ENCODE measurements at regions not wholly inside any gene's neighbourhood (a gene's known extent, or its start where the extent isn't known, plus 50 kb on each side); places are given as distances from the start of the nearest gene placed in this dataset.

- TF ChIP-seq SPI1 (IDR thresholded peaks at IDR 0.05; ENCODE audit: borderline replicate concordance, low read depth) (no peak), GABPA (IDR thresholded peaks at IDR 0.05; ENCODE audit: low read depth) (no peak), CTCF (IDR thresholded peaks at IDR 0.05; ENCODE audit: insufficient read depth, low read length) (no peak), POLR2AphosphoS5 (IDR thresholded peaks at IDR 0.05; ENCODE audit: low read depth) (no peak), REST (IDR thresholded peaks at IDR 0.05; ENCODE audit: insufficient replicate concordance, low read depth) (no peak)
- no peaks in the 10 kb centered on the region for H3K27me3 ChIP-seq (ENCODE audit: insufficient read depth, poor library complexity, severe bottlenecking)
Observed at GRCh38 chr19:27719034-27719433, 1493.9 kb downstream of the UQCRFS1 start.

GRCh38 chr19:27718234-27718633 is 1494.7 kb downstream of the UQCRFS1 start:
- no peak for DNase-seq (ENCODE audit: low read depth in 1 of 2, low spot score in 1 of 2)
- no peak overlapping the region for H3K4me3 ChIP-seq (replicated peaks; ENCODE audit: insufficient read depth, low read length)
- no peak overlapping the region for H3K27ac ChIP-seq (replicated peaks)
- no peaks in the 10 kb centered on the region for H3K27me3 ChIP-seq (ENCODE audit: insufficient read depth, poor library complexity, severe bottlenecking)
- no peak for TF ChIP-seq CTCF (IDR thresholded peaks at IDR 0.05; ENCODE audit: insufficient read depth, low read length)

More at GRCh38 chr19:27719034-27719433, 1493.9 kb downstream of the UQCRFS1 start:
- DNase-seq (ENCODE audit: low read depth in 1 of 2, low spot score in 1 of 2) = no peak
- Histone ChIP-seq H3K27ac (replicated peaks) (no peak overlapping the region), H3K4me3 (replicated peaks; ENCODE audit: insufficient read depth, low read length) (no peak overlapping the region)

GRCh38 chr19:27717825-27718224 is 1495.1 kb downstream of the UQCRFS1 start:
- Histone ChIP-seq H3K27me3 (ENCODE audit: insufficient read depth, poor library complexity, severe bottlenecking) (no peaks in the 10 kb centered on the region), H3K27ac (replicated peaks) (no peak overlapping the region), H3K4me3 (replicated peaks; ENCODE audit: insufficient read depth, low read length) (no peak overlapping the region)
- no peak for DNase-seq (ENCODE audit: low read depth in 1 of 2, low spot score in 1 of 2)
- TF ChIP-seq CTCF (IDR thresholded peaks at IDR 0.05; ENCODE audit: insufficient read depth, low read length) = no peak
- no peak for TF ChIP-seq GABPA (IDR thresholded peaks at IDR 0.05; ENCODE audit: low read depth)
- no peak for TF ChIP-seq POLR2AphosphoS5 (IDR thresholded peaks at IDR 0.05; ENCODE audit: low read depth)
- TF ChIP-seq REST (IDR thresholded peaks at IDR 0.05; ENCODE audit: insufficient replicate concordance, low read depth) = no peak
- no peak for TF ChIP-seq SPI1 (IDR thresholded peaks at IDR 0.05; ENCODE audit: borderline replicate concordance, low read depth)

GRCh38 chr19:27716922-27717321 is 1496.0 kb downstream of the UQCRFS1 start:
- TF ChIP-seq POLR2AphosphoS5 (IDR thresholded peaks at IDR 0.05; ENCODE audit: low read depth) (no peak), REST (IDR thresholded peaks at IDR 0.05; ENCODE audit: insufficient replicate concordance, low read depth) (no peak), SPI1 (IDR thresholded peaks at IDR 0.05; ENCODE audit: borderline replicate concordance, low read depth) (no peak), GABPA (IDR thresholded peaks at IDR 0.05; ENCODE audit: low read depth) (no peak), CTCF (IDR thresholded peaks at IDR 0.05; ENCODE audit: insufficient read depth, low read length) (no peak)
- Histone ChIP-seq H3K4me3 (replicated peaks; ENCODE audit: insufficient read depth, low read length) (no peak overlapping the region), H3K27me3 (ENCODE audit: insufficient read depth, poor library complexity, severe bottlenecking) (no peaks in the 10 kb centered on the region), H3K27ac (replicated peaks) (no peak overlapping the region)
- DNase-seq (ENCODE audit: low read depth in 1 of 2, low spot score in 1 of 2) = no peak
